Skin of body (tissue), 1 donor: ENCODE measurements at regions not wholly inside any gene's neighbourhood (a gene's known extent, or its start where the extent isn't known, plus 50 kb on each side); places are given as distances from the start of the nearest gene placed in this dataset.
A peak's percentile ranks its signal among the peaks of the same experiment; 100 is the strongest.
"Not testable (repeated sequence)": the region's sequence is repeated elsewhere in the genome, so short reads cannot be mapped to it uniquely, and the experiment has no call there.

Experiments used
- DNase-seq: peaks from one replicate; lab custom pipeline; 2025; lab: John Stamatoyannopoulos, UW

- DNase-seq, result no peak
These were observed 78.7 kb upstream of the SMIM23 start for GRCh38 chr5:171706736-171707441.

- DNase-seq, result no peak
These were observed 78.2 kb upstream of the SMIM23 start for GRCh38 chr5:171707442-171707792.

GRCh38 chr5:171709930-171710329 lies 75.7 kb upstream of the SMIM23 start:
- DNase-seq, result no peak

GRCh38 chr5:171710451-171711024 lies 75.1 kb upstream of the SMIM23 start:
- DNase-seq, result no peak

- DNase-seq, result no peak
These were observed 74.0 kb upstream of the SMIM23 start for GRCh38 chr5:171711571-171711970.

- DNase-seq, result no peak
These were observed 73.0 kb upstream of the SMIM23 start for GRCh38 chr5:171712616-171713015.

- DNase-seq, result no peak
These were observed 72.5 kb upstream of the SMIM23 start for GRCh38 chr5:171713152-171713551.

GRCh38 chr5:171714261-171714660 lies 71.4 kb upstream of the SMIM23 start:
- no peak for DNase-seq

GRCh38 chr5:171714851-171715250 lies 70.8 kb upstream of the SMIM23 start:
- DNase-seq, result no peak

GRCh38 chr5:171715551-171715950 lies 70.1 kb upstream of the SMIM23 start:
- no peak for DNase-seq

- no peak for DNase-seq
These were observed 65.5 kb upstream of the SMIM23 start for GRCh38 chr5:171720086-171720485.

GRCh38 chr5:171721464-171721863 lies 64.2 kb upstream of the SMIM23 start:
- DNase-seq, result no peak

- peak; percentile 88 for DNase-seq
These were observed 61.0 kb upstream of the SMIM23 start for GRCh38 chr5:171724468-171725204.

GRCh38 chr5:171725205-171725601 lies 60.4 kb upstream of the SMIM23 start:
- DNase-seq, result peak; percentile 88

- not testable (repeated sequence) for DNase-seq
These were observed 58.8 kb upstream of the SMIM23 start for GRCh38 chr5:171726819-171727218.

GRCh38 chr5:171728686-171729085 lies 56.9 kb upstream of the SMIM23 start:
- no peak for DNase-seq
